GM23338 (cell line): ENCODE measurements at regions not wholly inside any gene's neighbourhood (a gene's known extent, or its start where the extent isn't known, plus 50 kb on each side); places are given as distances from the start of the nearest gene placed in this dataset.

Source experiments
- CREB1 ChIP-seq: fragments of 250-450 bp; sonication (Bioruptor Pico); IDR thresholded peaks from 2 replicates; pipeline ENCODE4 v1.5.0; 2020; ENCODE audit warnings: low read depth, mild to moderate bottlenecking, moderate library complexity
- EZH2 ChIP-seq: fragments of 200-600 bp; sonication (generic); IDR thresholded peaks from one replicate; pipeline ENCODE4 v1.8.0; 2017; ENCODE audit warnings: antibody characterized with exemption, mild to moderate bottlenecking, low read depth; ENCODE audit not compliant: unreplicated experiment
- EZH2phosphoT487 ChIP-seq: fragments of 200-600 bp; sonication (generic); IDR thresholded peaks from one replicate; pipeline ENCODE4 v1.8.1; 2018; ENCODE audit warnings: antibody characterized with exemption; ENCODE audit not compliant: unreplicated experiment
- POLR2AphosphoS5 ChIP-seq: IDR thresholded peaks from 2 replicates; pipeline ENCODE4 v1.6.1; 2016; ENCODE audit warnings: antibody characterized with exemption, low read depth
- STAT1 ChIP-seq: IDR thresholded peaks from one replicate; pipeline ENCODE4 v1.6.1; 2016; ENCODE audit warnings: antibody characterized with exemption; ENCODE audit not compliant: unreplicated experiment
- TF ChIP-seq, protein P1 (sequence below), 2 experiments: fragments of 200-600 bp in 1 of 2; sonication (generic) in 1 of 2; conservative IDR thresholded peaks; 2 replicates each; pipeline versions ENCODE4 v1.5.1 to v1.6.1; 2016 to 2017; ENCODE audit warnings: antibody characterized with exemption in 2 of 2, low read depth in 2 of 2, mild to moderate bottlenecking in 2 of 2, moderate library complexity in 1 of 2
- TF ChIP-seq, protein P2 (sequence below): IDR thresholded peaks from 2 replicates; pipeline ENCODE4 v1.6.1; 2016; ENCODE audit warnings: antibody characterized with exemption
- TF ChIP-seq, protein P3 (sequence below): IDR thresholded peaks from one replicate; pipeline ENCODE4 v1.6.1; 2018; ENCODE audit warnings: antibody characterized with exemption; ENCODE audit not compliant: unreplicated experiment

DNA sequence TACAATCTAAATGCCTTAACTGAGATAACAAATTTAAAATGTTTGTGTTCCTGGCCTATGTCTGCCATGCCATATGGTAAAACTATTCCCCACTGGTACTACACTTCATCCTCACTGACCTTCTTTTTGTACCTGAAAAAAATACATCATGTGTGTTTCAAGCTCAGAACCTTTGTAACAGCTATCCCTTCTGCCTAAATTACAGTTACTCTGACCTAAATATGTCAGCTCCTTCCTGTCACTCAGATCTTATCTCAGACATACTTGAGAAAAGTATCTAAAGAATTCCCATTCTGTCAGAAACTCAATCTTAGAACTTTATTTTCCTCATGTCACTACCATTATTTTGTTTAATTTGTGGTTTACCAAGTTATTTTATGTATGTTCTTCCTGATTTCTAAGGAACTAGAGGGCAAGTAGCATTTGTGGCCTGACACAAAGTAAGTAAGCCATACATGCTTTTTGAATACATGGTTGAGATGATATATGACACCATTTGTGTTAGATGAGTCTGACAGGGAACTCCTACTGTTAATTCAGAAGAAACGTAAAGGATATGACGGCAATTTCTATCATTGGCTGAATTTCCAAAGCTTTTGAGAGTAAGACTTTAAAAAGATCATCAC is 456.5 kb upstream of the NDST3 start:
- TF ChIP-seq EZH2phosphoT487: no peak
- TF ChIP-seq, protein P1, sequence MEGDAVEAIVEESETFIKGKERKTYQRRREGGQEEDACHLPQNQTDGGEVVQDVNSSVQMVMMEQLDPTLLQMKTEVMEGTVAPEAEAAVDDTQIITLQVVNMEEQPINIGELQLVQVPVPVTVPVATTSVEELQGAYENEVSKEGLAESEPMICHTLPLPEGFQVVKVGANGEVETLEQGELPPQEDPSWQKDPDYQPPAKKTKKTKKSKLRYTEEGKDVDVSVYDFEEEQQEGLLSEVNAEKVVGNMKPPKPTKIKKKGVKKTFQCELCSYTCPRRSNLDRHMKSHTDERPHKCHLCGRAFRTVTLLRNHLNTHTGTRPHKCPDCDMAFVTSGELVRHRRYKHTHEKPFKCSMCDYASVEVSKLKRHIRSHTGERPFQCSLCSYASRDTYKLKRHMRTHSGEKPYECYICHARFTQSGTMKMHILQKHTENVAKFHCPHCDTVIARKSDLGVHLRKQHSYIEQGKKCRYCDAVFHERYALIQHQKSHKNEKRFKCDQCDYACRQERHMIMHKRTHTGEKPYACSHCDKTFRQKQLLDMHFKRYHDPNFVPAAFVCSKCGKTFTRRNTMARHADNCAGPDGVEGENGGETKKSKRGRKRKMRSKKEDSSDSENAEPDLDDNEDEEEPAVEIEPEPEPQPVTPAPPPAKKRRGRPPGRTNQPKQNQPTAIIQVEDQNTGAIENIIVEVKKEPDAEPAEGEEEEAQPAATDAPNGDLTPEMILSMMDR (conservative IDR thresholded peaks at IDR 0.05; ENCODE audit: low read depth in 2 of 2): no peak
- TF ChIP-seq POLR2AphosphoS5: no peak
- TF ChIP-seq, protein P2, sequence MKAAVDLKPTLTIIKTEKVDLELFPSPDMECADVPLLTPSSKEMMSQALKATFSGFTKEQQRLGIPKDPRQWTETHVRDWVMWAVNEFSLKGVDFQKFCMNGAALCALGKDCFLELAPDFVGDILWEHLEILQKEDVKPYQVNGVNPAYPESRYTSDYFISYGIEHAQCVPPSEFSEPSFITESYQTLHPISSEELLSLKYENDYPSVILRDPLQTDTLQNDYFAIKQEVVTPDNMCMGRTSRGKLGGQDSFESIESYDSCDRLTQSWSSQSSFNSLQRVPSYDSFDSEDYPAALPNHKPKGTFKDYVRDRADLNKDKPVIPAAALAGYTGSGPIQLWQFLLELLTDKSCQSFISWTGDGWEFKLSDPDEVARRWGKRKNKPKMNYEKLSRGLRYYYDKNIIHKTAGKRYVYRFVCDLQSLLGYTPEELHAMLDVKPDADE: no peak
- TF ChIP-seq CREB1 (CRISPR knock-in tag): no peak
- TF ChIP-seq EZH2: no peak
- TF ChIP-seq, protein P3, sequence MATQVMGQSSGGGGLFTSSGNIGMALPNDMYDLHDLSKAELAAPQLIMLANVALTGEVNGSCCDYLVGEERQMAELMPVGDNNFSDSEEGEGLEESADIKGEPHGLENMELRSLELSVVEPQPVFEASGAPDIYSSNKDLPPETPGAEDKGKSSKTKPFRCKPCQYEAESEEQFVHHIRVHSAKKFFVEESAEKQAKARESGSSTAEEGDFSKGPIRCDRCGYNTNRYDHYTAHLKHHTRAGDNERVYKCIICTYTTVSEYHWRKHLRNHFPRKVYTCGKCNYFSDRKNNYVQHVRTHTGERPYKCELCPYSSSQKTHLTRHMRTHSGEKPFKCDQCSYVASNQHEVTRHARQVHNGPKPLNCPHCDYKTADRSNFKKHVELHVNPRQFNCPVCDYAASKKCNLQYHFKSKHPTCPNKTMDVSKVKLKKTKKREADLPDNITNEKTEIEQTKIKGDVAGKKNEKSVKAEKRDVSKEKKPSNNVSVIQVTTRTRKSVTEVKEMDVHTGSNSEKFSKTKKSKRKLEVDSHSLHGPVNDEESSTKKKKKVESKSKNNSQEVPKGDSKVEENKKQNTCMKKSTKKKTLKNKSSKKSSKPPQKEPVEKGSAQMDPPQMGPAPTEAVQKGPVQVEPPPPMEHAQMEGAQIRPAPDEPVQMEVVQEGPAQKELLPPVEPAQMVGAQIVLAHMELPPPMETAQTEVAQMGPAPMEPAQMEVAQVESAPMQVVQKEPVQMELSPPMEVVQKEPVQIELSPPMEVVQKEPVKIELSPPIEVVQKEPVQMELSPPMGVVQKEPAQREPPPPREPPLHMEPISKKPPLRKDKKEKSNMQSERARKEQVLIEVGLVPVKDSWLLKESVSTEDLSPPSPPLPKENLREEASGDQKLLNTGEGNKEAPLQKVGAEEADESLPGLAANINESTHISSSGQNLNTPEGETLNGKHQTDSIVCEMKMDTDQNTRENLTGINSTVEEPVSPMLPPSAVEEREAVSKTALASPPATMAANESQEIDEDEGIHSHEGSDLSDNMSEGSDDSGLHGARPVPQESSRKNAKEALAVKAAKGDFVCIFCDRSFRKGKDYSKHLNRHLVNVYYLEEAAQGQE: no peak
- TF ChIP-seq STAT1: no peak
